Activated CD4-positive, alpha-beta T cell treated with anti-CD3 and anti-CD28 coated beads, Interleukin-2, amount 50 U/mL, for 48 hours (primary cell): ENCODE measurements at regions not wholly inside any gene's neighbourhood (a gene's known extent, or its start where the extent isn't known, plus 50 kb on each side); places are given as distances from the start of the nearest gene placed in this dataset.

Source experiments
- DNase-seq, 2 experiments: peaks; one replicate each; pipeline ENCODE4 v3.0.0-alpha.2; 2020

GRCh38 chr6:141364232-141364631 is 768.5 kb upstream of the GJE1 start:
- no peak for DNase-seq

DNA sequence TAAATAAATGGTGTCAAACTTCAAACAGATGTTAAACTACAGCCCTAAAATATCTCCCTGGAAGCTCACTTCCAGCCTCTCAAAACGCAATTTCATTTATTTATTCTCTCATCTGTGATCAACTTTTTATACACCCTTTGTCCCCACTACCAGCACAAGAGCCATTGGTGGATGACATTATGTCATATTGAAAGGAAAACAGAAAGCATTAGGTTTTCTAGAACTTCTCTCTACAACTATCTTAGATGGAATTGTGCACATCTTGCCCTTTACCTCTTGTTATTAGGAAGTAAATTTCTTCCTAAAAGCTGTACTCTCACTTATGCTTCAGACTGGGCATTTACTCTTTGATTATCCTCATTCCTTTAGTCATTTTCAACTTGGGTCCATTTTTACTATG is 771.2 kb upstream of the GJE1 start:
- DNase-seq, result no peak

DNA sequence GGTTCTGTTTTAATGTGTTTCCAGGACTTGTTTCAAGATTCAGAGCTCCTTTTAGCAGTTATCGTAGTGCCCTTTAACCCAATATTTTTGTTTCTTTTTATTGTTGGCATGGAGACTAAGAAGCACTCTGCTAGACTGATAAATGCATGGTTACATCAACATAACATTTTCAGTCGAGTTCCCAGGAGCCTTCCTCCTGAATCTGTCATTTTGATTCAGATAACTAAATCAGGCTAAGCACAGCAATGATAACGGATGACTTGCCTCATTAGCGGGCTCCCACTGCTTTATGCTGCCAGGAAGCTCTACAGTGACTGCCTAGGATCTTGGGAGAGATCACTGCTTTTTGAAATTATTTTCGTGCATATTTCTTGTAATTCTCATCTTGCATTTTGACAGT is 772.8 kb upstream of the GJE1 start:
- DNase-seq, result no peak

- no peak for DNase-seq
Observed at GRCh38 chr6:141354191-141354955, 778.4 kb upstream of the GJE1 start.

- no peak for DNase-seq
Observed at GRCh38 chr6:141351721-141352120, 781.0 kb upstream of the GJE1 start.

- DNase-seq, result no peak
Observed at GRCh38 chr6:141349710-141350109, 783.0 kb upstream of the GJE1 start.

DNA sequence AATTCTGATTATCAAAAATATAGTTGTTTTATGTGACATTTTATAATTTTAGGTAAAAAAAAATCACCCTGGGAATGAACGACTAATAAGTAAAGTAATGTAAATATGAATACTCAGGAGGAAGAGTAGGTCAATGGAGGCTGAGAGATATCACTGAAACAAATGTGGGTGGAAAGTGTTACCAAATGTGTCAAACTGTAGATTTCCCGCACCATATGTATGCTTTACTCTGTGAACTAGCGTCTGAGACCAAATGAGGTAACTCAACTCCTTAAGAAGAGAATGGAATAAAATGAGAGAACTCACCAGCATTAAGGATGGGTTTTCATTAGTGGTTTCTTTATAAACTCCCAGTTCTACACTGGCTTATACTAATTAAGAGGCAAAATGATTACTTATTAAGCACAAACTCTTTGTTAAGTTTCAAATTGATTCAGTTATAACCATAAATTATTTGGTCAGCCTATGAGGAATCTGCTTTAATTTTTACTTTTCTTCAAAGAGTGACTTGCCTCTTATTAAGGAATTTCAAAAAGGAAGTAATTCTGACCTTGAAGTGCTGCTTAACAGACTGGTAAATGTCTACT is 784.7 kb upstream of the GJE1 start:
- no peak for DNase-seq

- no peak for DNase-seq
Observed at GRCh38 chr6:141347086-141347485, 785.6 kb upstream of the GJE1 start.

DNA sequence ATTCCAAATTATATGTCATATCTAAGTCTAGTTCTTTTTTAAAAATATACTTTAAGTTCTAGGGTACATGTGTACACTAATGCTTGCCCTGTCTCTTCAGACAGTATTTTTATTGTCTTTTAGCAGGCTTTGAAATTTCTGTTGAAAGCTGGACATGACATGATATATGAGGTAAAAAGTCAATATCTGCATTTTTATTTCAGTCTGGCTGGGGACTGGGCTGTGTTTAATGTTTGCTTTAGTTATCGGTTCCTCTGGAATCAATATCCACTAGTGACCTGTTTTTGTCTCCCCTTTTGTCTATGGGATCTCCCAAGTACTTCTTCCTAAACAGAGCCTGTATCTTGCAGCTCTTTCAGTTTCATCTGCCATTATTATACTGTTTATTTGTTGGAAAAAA is 786.2 kb upstream of the GJE1 start:
- no peak for DNase-seq

- no peak for DNase-seq
Observed at GRCh38 chr6:141337191-141337590, 795.5 kb upstream of the GJE1 start.

DNA sequence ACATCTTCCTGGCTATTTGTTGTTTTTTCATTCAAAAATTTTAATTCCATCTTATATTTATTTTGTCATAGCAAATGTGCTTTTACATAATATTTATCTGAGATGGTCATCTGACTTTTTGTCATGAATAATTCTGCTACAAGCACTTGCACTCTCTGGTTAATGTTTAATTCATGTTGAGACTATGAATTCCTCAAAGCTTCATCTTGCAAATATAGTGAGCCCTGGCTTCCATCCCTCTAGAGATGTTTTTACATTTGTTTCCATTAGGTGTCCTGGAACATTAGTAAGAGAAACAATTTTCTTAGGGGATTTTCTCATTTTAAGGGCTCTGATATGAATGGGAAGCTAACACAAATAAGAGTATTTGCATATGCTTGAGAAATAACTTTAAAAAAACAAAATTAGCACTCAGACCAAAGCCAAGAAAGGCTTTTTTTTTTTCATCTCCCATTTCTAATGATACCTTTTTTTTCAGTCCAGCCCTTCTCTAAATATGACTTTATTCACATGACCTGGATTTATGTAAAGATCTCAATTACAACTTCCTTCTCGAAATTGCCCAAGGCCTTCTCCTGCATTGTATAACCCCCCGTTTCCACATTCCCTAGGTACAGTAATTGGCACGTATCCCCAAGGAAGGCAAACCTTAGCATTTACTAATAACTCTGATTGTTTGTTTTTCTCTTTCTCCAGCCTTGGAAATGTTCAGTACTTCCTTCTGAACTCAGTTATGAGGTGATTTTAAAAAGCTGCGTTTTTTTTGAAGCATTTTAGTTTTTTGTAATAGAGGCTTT is 797.0 kb upstream of the GJE1 start:
- no peak for DNase-seq

DNA sequence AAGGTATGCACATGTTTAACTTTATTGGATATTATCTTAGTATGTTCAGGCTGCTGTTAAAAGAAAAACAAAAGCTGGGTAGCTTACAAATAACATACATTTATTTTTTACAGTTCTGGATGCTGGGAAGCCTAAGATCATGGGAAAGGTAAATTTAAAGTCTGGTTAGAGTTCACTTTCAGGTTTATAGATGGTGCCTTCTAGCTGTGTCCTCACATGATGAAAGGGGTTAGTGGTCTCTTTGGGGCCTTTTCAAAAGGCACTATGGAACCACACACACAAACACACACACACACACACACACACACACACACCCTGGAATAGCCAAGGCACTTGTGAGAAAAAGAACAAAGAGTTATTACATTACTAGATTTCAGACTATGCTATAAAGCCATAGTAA is 805.8 kb upstream of the GJE1 start:
- DNase-seq, result no peak

- peak; percentile 29 to 56 for DNase-seq
Observed at GRCh38 chr6:141326426-141326825, 806.3 kb upstream of the GJE1 start.

- DNase-seq, result no peak
Observed at GRCh38 chr6:141321493-141322347, 811.0 kb upstream of the GJE1 start.

GRCh38 chr6:141316236-141316635 is 816.5 kb upstream of the GJE1 start:
- no peak for DNase-seq

DNA sequence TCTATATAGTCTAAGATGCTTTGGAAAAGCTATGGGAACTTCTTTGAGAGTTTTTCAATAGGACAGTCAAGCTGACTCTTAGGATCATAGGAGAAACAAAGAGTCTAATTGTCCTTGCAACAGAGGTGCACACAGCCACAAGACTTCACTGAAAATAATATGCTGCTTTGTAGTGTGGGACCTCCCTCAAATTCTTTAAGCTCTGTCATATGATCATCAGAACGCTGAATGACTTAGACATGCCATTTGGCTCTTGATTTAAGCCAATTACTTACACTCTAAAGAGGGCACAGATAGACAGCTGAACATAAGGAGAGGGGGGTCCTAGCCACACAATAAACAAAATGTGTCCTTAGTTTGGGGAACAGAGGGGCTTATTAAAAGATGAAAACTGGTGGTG is 818.7 kb upstream of the GJE1 start:
- no peak for DNase-seq

GRCh38 chr6:141309295-141309694 is 823.4 kb upstream of the GJE1 start:
- no peak for DNase-seq

DNA sequence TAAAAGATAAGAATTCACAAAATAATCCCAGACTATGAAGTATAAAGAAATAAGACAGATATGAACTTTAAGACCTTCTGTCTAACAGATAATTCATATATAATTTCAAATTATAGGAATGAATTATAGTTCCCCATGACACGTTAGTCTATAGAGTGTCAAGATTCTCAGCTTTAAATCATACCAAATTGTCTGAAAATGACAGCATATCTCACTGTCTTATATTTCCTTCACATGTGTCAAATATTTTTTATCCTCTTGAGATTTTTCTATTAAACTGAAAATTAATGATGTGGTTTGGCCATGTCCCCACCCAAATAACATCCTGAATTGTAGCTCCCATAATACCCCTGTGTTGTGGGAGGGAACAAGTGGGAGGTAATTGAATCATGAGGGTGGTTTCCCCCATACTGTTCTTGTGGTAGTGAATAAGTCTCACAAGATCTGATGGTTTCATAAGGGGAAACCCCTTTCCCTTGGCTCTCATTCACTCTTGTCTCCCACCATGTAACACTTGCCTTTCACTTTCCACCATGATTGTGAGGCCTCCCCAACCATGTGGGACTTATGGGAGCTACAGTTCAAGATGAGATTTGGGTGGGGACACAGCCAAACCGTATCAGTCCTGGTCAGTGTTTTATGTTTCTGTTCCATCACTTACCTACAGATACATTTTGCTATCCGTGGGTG is 825.3 kb upstream of the GJE1 start:
- DNase-seq, result peak in 1 of 2 experiments; percentile 5

DNA sequence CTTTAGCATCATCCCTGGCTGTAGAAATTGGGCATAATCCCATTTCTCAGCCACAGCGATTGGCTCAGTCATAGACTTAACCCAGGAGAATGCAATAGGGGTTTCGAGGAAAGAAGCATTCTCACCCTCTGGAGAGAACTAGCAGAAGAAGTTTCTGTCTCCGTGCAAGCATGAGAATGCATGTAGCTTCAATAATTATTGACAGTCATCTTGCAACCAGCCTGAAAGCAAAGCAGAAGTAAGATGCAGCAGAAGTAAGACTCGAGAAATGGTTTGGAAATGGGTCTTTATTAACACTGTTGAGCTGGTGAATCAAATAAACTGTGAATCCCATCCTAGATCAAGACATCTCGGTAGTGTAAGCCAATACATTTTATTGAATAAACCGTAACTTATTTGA is 828.8 kb upstream of the GJE1 start:
- no peak for DNase-seq

GRCh38 chr6:141301779-141302178 is 830.9 kb upstream of the GJE1 start:
- no peak for DNase-seq

DNA sequence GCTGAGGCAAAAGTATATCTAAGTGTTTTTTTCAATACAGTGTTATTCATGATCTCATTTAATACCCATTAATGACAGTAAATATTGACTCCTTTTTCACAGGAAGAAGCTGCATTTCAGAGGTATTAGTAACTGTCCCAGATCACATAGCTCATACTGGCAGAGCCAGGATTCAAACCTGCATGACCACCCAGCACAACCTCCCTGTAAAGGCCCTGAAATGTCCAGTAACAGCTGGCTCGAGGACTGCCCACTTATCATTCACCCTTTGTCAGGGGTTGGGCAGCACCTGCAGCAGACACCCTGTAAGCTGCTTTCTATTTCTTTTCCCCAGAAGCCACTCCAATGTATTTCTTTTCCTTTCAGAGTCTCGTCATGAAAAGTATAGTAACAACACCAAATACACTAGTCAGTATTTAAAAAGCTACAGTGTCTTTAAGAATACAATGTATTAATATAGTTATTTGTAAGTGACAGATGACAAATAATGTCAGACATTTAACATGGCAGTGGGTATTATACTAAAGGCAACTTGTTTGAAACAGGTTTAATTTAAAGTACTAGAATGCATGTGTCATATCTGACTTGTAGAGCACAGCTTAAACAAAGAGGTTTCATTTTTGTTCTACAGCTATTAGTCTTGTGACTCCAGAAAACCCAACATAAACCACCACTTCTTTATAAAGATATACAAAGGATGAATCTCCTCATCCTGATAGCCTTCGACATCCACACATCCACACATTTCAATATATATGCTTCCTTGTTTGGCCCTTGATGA is 841.6 kb upstream of the GJE1 start:
- DNase-seq, result no peak

- DNase-seq, result no peak
Observed at GRCh38 chr6:141288947-141289346, 843.8 kb upstream of the GJE1 start.
